HepG2 (cell line): ENCODE measurements at regions not wholly inside any gene's neighbourhood (a gene's known extent, or its start where the extent isn't known, plus 50 kb on each side); places are given as distances from the start of the nearest gene placed in this dataset.
A peak's percentile ranks its signal among the peaks of the same experiment; 100 is the strongest.

Source experiments
- ATAC-seq: fragments of 200-7000 bp; cut with Tn5 transposase; 3 replicates; pipeline ENCODE4 v1.9.1; 2020; ENCODE audit warnings: mild to moderate bottlenecking, moderate library complexity
- BruUV-seq: library from RNA; stranded (reverse); fragments of 400-500 nt; replicated peaks from 2 replicates; lab custom pipeline; 2021; lab: Mats Ljungman, UMichigan
- CTCF ChIA-PET: fragments of 300-600 bp; formaldehyde crosslinking; extraction: SDS; loops from one replicate; lab custom pipeline; 2021; ENCODE audit warnings: low total read pairs, inconsistent platforms, low intra/inter-chr PET ratio; lab: Yijun Ruan, JAX
- POLR2A ChIA-PET: fragments of 350-600 bp; sonication (Branson Sonifier 250); formaldehyde crosslinking; loops from one replicate; lab custom pipeline; 2020; ENCODE audit warnings: antibody characterized with exemption, inconsistent platforms; lab: Yijun Ruan, JAX
- DNase-seq: peaks from one replicate; pipeline ENCODE4 v3.0.0-alpha.2; 2015; ENCODE audit warnings: low spot score
- FAIRE-seq: peaks from 3 replicates; lab custom pipeline; 2011; peaks lifted over from hg19 to GRCh38; lab: Jason Lieb, UNC
- H2AFZ ChIP-seq: one replicate; pipeline ENCODE4 v1.6.1; 2011; ENCODE audit warnings: low read length, inconsistent platforms
- H3K27ac ChIP-seq: fragments of 300-600 bp; 3 replicates; pipeline ENCODE4 v1.8.0; 2011; ENCODE audit warnings: mixed run types, mild to moderate bottlenecking, mixed read lengths, low read length, inconsistent platforms; ENCODE audit not compliant: insufficient read depth; ENCODE audit errors: extremely low read length
- H3K27me3 ChIP-seq, 2 experiments: fragments of 200-600 bp in 1 of 2; 2 replicates in 1 of 2; 3 replicates in 1 of 2; pipeline versions ENCODE4 v1.6.0 to v1.8.0; 2011; ENCODE audit warnings: low read length in 2 of 2, mild to moderate bottlenecking in 2 of 2, moderate library complexity in 2 of 2, inconsistent platforms in 1 of 2; ENCODE audit not compliant: insufficient read depth in 2 of 2, control insufficient read depth in 1 of 2
- H3K36me3 ChIP-seq, 2 experiments: fragments of 200-600 bp in 1 of 2; replicated peaks in 1 of 2; 2 replicates in 1 of 2; 3 replicates in 1 of 2; pipeline versions ENCODE4 v1.5.1 to v1.8.0; 2011; ENCODE audit warnings: low read length in 2 of 2, inconsistent platforms in 1 of 2; ENCODE audit not compliant: insufficient read depth in 2 of 2, control insufficient read depth in 1 of 2
- H3K4me1 ChIP-seq: 2 replicates; pipeline ENCODE4 v1.5.1; 2012; ENCODE audit warnings: low read length, inconsistent platforms; ENCODE audit not compliant: insufficient read depth
- H3K4me2 ChIP-seq: 2 replicates; pipeline ENCODE4 v1.6.0; 2011; ENCODE audit warnings: low read depth, low read length, inconsistent platforms
- H3K4me3 ChIP-seq, 3 experiments: fragments of 200-600 bp in 1 of 3; sonication (generic), shearing (Covaris generic) in 1 of 3; replicated peaks in 1 of 3; 2 replicates each; pipeline ENCODE4 v1.5.1; 2011 to 2016; ENCODE audit warnings: low read length in 3 of 3, inconsistent platforms in 2 of 3, low read depth in 2 of 3, mild to moderate bottlenecking in 2 of 3, control low read depth in 1 of 3, mixed read lengths in 1 of 3; ENCODE audit not compliant: insufficient read depth in 1 of 3
- H3K79me2 ChIP-seq: one replicate; pipeline ENCODE4 v1.6.1; 2011; ENCODE audit warnings: low read length, inconsistent platforms; ENCODE audit not compliant: insufficient read depth
- H3K9ac ChIP-seq: 2 replicates; pipeline ENCODE4 v1.6.0; 2011; ENCODE audit warnings: mild to moderate bottlenecking, low read depth, low read length, inconsistent platforms; ENCODE audit not compliant: insufficient read depth
- H3K9me3 ChIP-seq: 2 replicates; pipeline ENCODE4 v1.5.1; 2012; ENCODE audit warnings: mild to moderate bottlenecking, low read length
- H4K20me1 ChIP-seq: 2 replicates; pipeline ENCODE4 v1.6.0; 2011; ENCODE audit warnings: inconsistent platforms, mild to moderate bottlenecking, low read length, moderate library complexity; ENCODE audit not compliant: insufficient read depth
- GLI4 ChIP-seq: sonication (generic); formaldehyde crosslinking; IDR thresholded peaks from 2 replicates; pipeline ENCODE4 v1.5.1; 2020; ENCODE audit warnings: missing genetic modification reagents, mild to moderate bottlenecking, moderate library complexity, borderline replicate concordance
- HNRNPK ChIP-seq: fragments of 200-400 bp; formaldehyde crosslinking; IDR thresholded peaks from 2 replicates; pipeline ENCODE4 v1.6.1; 2018; ENCODE audit warnings: low read length, low read depth, moderate library complexity, mild to moderate bottlenecking; ENCODE audit not compliant: poor library complexity, severe bottlenecking
- MIXL1 ChIP-seq: IDR thresholded peaks from 2 replicates; pipeline ENCODE4 v1.6.1; 2016
- MYC ChIP-seq: sonication (generic); formaldehyde crosslinking; IDR thresholded peaks from 2 replicates; pipeline ENCODE4 v1.9.0; 2021; ENCODE audit warnings: missing genetic modification reagents, borderline replicate concordance
- THYN1 ChIP-seq: sonication (generic); formaldehyde crosslinking; IDR thresholded peaks from 2 replicates; pipeline ENCODE4 v1.8.1; 2023; ENCODE audit warnings: low read depth, mild to moderate bottlenecking, moderate library complexity, missing genetic modification reagents, borderline replicate concordance
- TMF1 ChIP-seq: sonication (generic); formaldehyde crosslinking; IDR thresholded peaks from 2 replicates; pipeline ENCODE4 v1.8.1; 2022; ENCODE audit warnings: low read depth, missing genetic modification reagents
- UBTF ChIP-seq: sonication (generic); formaldehyde crosslinking; IDR thresholded peaks from 2 replicates; pipeline ENCODE4 v1.4.0; 2020; ENCODE audit warnings: mild to moderate bottlenecking, missing genetic modification reagents
- ZNF281 ChIP-seq: sonication (generic); formaldehyde crosslinking; IDR thresholded peaks from 2 replicates; pipeline ENCODE4 v1.4.0; 2020; ENCODE audit warnings: missing genetic modification reagents, borderline replicate concordance
- ZNF3 ChIP-seq: IDR thresholded peaks from 2 replicates; pipeline ENCODE4 v1.7.0; 2017; ENCODE audit warnings: inconsistent platforms
- ZNF777 ChIP-seq: sonication (generic); formaldehyde crosslinking; IDR thresholded peaks from 2 replicates; pipeline ENCODE4 v1.4.0; 2020; ENCODE audit warnings: missing genetic modification reagents
- WGBS: methylation state at CpG from one replicate; pipeline ENCODE4 v1.1.6; 2017; ENCODE audit warnings: low lambda C conversion rate; 5-methylcytosine and 5-hydroxymethylcytosine counted together
- in situ Hi-C: cut with HindIII; loops from 2 replicates; pipeline ENCODE4 v1.10.0; 2017; ENCODE audit warnings: low pct_unique_long_range_greater_than_20kb; ENCODE audit not compliant: extremely low pct_ligation_motif_present
- intact Hi-C: fragments of 100-400 bp; cut with micrococcal nuclease; formaldehyde crosslinking; loops from one replicate; pipeline ENCODE4 v1.10.0; 2022; ENCODE audit not compliant: unreplicated experiment
- TF ChIP-seq, protein P1 (sequence below): sonication (generic); formaldehyde crosslinking; IDR thresholded peaks from 2 replicates; pipeline ENCODE4 v1.4.0; 2020; ENCODE audit warnings: mild to moderate bottlenecking, missing genetic modification reagents, borderline replicate concordance
- TF ChIP-seq, protein P2 (sequence below): sonication (generic); formaldehyde crosslinking; IDR thresholded peaks from 2 replicates; pipeline ENCODE4 v1.4.0; 2020; ENCODE audit warnings: mild to moderate bottlenecking, missing genetic modification reagents

- H2AFZ ChIP-seq, result peak overlapping the region; percentile 73
- no TSS peak for BruUV-seq
- H3K9me3 ChIP-seq, result no peaks in the 10 kb centered on the region
- ATAC-seq, result peak; percentile 65
- H3K4me1 ChIP-seq, result peaks cover 36% of the 10 kb centered on the region
- ChIA-PET POLR2A (no interaction called here), CTCF (no interaction called here)
- H3K36me3 ChIP-seq, result no peaks in the 10 kb centered on the region
- peak; percentile 34 for FAIRE-seq
- peak overlapping the region; percentile 87 for H3K4me2 ChIP-seq
- H3K4me3 ChIP-seq, result peak overlapping the region; percentile 88 to 95 (median 92)
- H3K9ac ChIP-seq, result peak overlapping the region; percentile 29; the same call in 1 of the 2 replicates
- intact Hi-C loops, result loop anchor here (2.0 to 5.0 kb wide), 3 partner anchors 50 to 97 kb away; no protein-coding TSS in a partner anchor
- H3K27ac ChIP-seq, result no peak overlapping the region
- WGBS, result 0% methylated on average over 8 of the region's 51 CpGs
- H3K79me2 ChIP-seq, result peaks cover 26% of the 10 kb centered on the region
- DNase-seq, result peak; percentile 46
- no peaks in the 10 kb centered on the region for H4K20me1 ChIP-seq
- H3K27me3 ChIP-seq, result peaks cover 0 to 13% of the 10 kb centered on the region in 2 experiments; a peak in 2 of 5 replicates
- in situ Hi-C loops, result no loop called here
- TF ChIP-seq ZNF281 (no peak), UBTF (CRISPR knock-in tag) (peak; percentile 38; the same call in 1 of the 2 replicates), ZNF777 (CRISPR knock-in tag) (peak; percentile 99), GLI4 (no peak), THYN1 (no peak), TMF1 (CRISPR knock-in tag) (0 out of 2 replicates have a peak, but pooled peaks have one; percentile 58), MYC (peak; percentile 54; the same call in 1 of the 2 replicates), ZNF3 (CRISPR knock-in tag) (no peak), MIXL1 (CRISPR knock-in tag) (no peak), HNRNPK (no peak)
- TF ChIP-seq, protein P1, sequence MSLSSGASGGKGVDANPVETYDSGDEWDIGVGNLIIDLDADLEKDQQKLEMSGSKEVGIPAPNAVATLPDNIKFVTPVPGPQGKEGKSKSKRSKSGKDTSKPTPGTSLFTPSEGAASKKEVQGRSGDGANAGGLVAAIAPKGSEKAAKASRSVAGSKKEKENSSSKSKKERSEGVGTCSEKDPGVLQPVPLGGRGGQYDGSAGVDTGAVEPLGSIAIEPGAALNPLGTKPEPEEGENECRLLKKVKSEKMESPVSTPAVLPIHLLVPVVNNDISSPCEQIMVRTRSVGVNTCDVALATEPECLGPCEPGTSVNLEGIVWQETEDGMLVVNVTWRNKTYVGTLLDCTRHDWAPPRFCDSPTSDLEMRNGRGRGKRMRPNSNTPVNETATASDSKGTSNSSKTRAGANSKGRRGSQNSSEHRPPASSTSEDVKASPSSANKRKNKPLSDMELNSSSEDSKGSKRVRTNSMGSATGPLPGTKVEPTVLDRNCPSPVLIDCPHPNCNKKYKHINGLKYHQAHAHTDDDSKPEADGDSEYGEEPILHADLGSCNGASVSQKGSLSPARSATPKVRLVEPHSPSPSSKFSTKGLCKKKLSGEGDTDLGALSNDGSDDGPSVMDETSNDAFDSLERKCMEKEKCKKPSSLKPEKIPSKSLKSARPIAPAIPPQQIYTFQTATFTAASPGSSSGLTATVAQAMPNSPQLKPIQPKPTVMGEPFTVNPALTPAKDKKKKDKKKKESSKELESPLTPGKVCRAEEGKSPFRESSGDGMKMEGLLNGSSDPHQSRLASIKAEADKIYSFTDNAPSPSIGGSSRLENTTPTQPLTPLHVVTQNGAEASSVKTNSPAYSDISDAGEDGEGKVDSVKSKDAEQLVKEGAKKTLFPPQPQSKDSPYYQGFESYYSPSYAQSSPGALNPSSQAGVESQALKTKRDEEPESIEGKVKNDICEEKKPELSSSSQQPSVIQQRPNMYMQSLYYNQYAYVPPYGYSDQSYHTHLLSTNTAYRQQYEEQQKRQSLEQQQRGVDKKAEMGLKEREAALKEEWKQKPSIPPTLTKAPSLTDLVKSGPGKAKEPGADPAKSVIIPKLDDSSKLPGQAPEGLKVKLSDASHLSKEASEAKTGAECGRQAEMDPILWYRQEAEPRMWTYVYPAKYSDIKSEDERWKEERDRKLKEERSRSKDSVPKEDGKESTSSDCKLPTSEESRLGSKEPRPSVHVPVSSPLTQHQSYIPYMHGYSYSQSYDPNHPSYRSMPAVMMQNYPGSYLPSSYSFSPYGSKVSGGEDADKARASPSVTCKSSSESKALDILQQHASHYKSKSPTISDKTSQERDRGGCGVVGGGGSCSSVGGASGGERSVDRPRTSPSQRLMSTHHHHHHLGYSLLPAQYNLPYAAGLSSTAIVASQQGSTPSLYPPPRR (CRISPR knock-in tag), result no peak
- TF ChIP-seq, protein P2, sequence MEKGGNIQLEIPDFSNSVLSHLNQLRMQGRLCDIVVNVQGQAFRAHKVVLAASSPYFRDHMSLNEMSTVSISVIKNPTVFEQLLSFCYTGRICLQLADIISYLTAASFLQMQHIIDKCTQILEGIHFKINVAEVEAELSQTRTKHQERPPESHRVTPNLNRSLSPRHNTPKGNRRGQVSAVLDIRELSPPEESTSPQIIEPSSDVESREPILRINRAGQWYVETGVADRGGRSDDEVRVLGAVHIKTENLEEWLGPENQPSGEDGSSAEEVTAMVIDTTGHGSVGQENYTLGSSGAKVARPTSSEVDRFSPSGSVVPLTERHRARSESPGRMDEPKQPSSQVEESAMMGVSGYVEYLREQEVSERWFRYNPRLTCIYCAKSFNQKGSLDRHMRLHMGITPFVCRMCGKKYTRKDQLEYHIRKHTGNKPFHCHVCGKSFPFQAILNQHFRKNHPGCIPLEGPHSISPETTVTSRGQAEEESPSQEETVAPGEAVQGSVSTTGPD (CRISPR knock-in tag), result no peak
These were observed 76.7 kb upstream of the VGLL4 start for GRCh38 chr3:11720304-11720898.
